CD4-positive, alpha-beta memory T cell (primary cell): ENCODE measurements at regions not wholly inside any gene's neighbourhood (a gene's known extent, or its start where the extent isn't known, plus 50 kb on each side); places are given as distances from the start of the nearest gene placed in this dataset.

ENCODE experiments used
- CTCF ChIA-PET: fragments of 350-600 bp; sonication (Branson Sonifier 250); formaldehyde crosslinking; loops from one replicate; lab custom pipeline; 2021; ENCODE audit warnings: inconsistent platforms; ENCODE audit not compliant: partially characterized antibody; lab: Charles Lee
- POLR2A ChIA-PET: fragments of 350-600 bp; sonication (Branson Sonifier 250); formaldehyde crosslinking; loops from one replicate; lab custom pipeline; 2021; ENCODE audit not compliant: partially characterized antibody; lab: Charles Lee
- DNase-seq, 5 donors: peaks; one replicate each; pipeline versions ENCODE4 v3.0.0 to v3.0.0-alpha.2; 2020 to 2022; ENCODE audit warnings: mixed read lengths in 1 of 5
- H3K27ac ChIP-seq: one replicate; pipeline ENCODE4 v1.7.0; 2013; ENCODE audit warnings: low read depth, low read length
- H3K27me3 ChIP-seq: 2 replicates; pipeline ENCODE4 v1.7.0; 2013; ENCODE audit warnings: mild to moderate bottlenecking, low read length, moderate library complexity; ENCODE audit not compliant: insufficient read depth
- H3K36me3 ChIP-seq: 2 replicates; pipeline ENCODE4 v1.7.0; 2013; ENCODE audit warnings: mild to moderate bottlenecking, low read length, moderate library complexity; ENCODE audit not compliant: insufficient read depth
- H3K4me1 ChIP-seq: 2 replicates; pipeline ENCODE4 v1.7.0; 2013; ENCODE audit warnings: mild to moderate bottlenecking, low read length, moderate library complexity; ENCODE audit not compliant: insufficient read depth
- H3K4me3 ChIP-seq, 2 donors: one replicate each; pipeline ENCODE4 v1.7.0; 2013; ENCODE audit warnings: low read length in 2 of 2, mild to moderate bottlenecking in 1 of 2
- H3K9me3 ChIP-seq, 2 donors: one replicate each; pipeline ENCODE4 v1.7.0; 2013; ENCODE audit warnings: low read length in 2 of 2, control low read depth in 1 of 2; ENCODE audit not compliant: control insufficient read depth in 1 of 2
- H3K27ac Mint-ChIP-seq, 7 donors: one replicate each; pipeline ENCODE4 v1.8.0; 2020 to 2021; ENCODE audit warnings: mixed read lengths in 7 of 7, mild to moderate bottlenecking in 6 of 7, inconsistent platforms in 3 of 7, moderate library complexity in 3 of 7
- H3K27me3 Mint-ChIP-seq, 2 donors: one replicate each; pipeline ENCODE4 v1.8.0; 2020 to 2021; ENCODE audit warnings: mixed read lengths in 2 of 2
- H3K36me3 Mint-ChIP-seq, 2 donors: one replicate each; pipeline ENCODE4 v1.8.0; 2020 to 2021; ENCODE audit warnings: mixed read lengths in 2 of 2, inconsistent platforms in 1 of 2, mild to moderate bottlenecking in 1 of 2
- H3K4me1 Mint-ChIP-seq, 4 donors: one replicate each; pipeline ENCODE4 v1.8.0; 2020 to 2021; ENCODE audit warnings: mixed read lengths in 4 of 4, mild to moderate bottlenecking in 1 of 4
- H3K4me3 Mint-ChIP-seq, 8 donors: one replicate each; pipeline ENCODE4 v1.8.0; 2020 to 2021; ENCODE audit warnings: mixed read lengths in 8 of 8, mild to moderate bottlenecking in 7 of 8, moderate library complexity in 6 of 8, inconsistent platforms in 3 of 8
- H3K9me3 Mint-ChIP-seq, 8 donors: one replicate each; pipeline ENCODE4 v1.8.0; 2020 to 2021; ENCODE audit warnings: mixed read lengths in 8 of 8, mild to moderate bottlenecking in 5 of 8, inconsistent platforms in 3 of 8, moderate library complexity in 1 of 8
- intact Hi-C: fragments of 100-400 bp; cut with micrococcal nuclease; formaldehyde crosslinking; loops from one replicate; pipeline ENCODE4 v1.15.1; 2023

GRCh38 chr12:4027412-4027811, 154.2 kb upstream of the PARP11 start:
- Histone ChIP-seq H3K4me3 (peak overlapping the region in 1 of 2 donors; percentile 48), H3K27me3 (no peaks in the 10 kb centered on the region), H3K36me3 (no peaks in the 10 kb centered on the region), H3K4me1 (peaks cover 34% of the 10 kb centered on the region), H3K9me3 (no peaks in the 10 kb centered on the region), H3K27ac (peak overlapping the region; percentile 27)
- no peaks in the 10 kb centered on the region for H3K36me3 Mint-ChIP-seq
- POLR2A ChIA-PET = interaction anchor here (0.8 to 1.9 kb wide), 5 partner anchors 27 to 244 kb away, joined by 3 to 5 read pairs (median 4); no protein-coding TSS in a partner anchor
- H3K27me3 Mint-ChIP-seq = no peaks in the 10 kb centered on the region
- CTCF ChIA-PET = interaction anchor here (0.8 to 5.7 kb wide), 8 partner anchors 11 to 250 kb away, joined by 3 to 29 read pairs (median 4); no protein-coding TSS in a partner anchor
- no peaks in the 10 kb centered on the region for H3K9me3 Mint-ChIP-seq
- intact Hi-C loops = no loop called here
- H3K4me1 Mint-ChIP-seq = peaks cover 31 to 53% (median 40%) of the 10 kb centered on the region in 4 donors
- H3K4me3 Mint-ChIP-seq = peak overlapping the region; percentile 73 to 91 (median 80)
- H3K27ac Mint-ChIP-seq = peak overlapping the region; percentile 71 to 92 (median 88)
- peak; percentile 59 to 81 (median 66) for DNase-seq

GRCh38 chr12:4026517-4026916, 153.3 kb upstream of the PARP11 start:
- Mint-ChIP-seq H3K4me1 (peaks cover 27 to 49% (median 37%) of the 10 kb centered on the region in 4 donors), H3K27me3 (no peaks in the 10 kb centered on the region), H3K4me3 (peak overlapping the region in 3 of 8 donors; percentile 21 to 41 (median 33)), H3K9me3 (no peaks in the 10 kb centered on the region), H3K36me3 (no peaks in the 10 kb centered on the region), H3K27ac (peak overlapping the region in 3 of 7 donors; percentile 18 to 35 (median 22))
- ChIA-PET POLR2A (interaction anchor here (0.7 to 1.9 kb wide), 3 partner anchors 26 to 245 kb away, joined by 3 to 4 read pairs (median 3); no protein-coding TSS in a partner anchor), CTCF (interaction anchor here (0.7 to 5.7 kb wide), 8 partner anchors 12 to 251 kb away, joined by 3 to 29 read pairs (median 4); no protein-coding TSS in a partner anchor)
- no peak overlapping the region for H3K27ac ChIP-seq
- no peaks in the 10 kb centered on the region for H3K9me3 ChIP-seq
- H3K27me3 ChIP-seq = no peaks in the 10 kb centered on the region
- H3K4me3 ChIP-seq = no peak overlapping the region
- peaks cover 28% of the 10 kb centered on the region for H3K4me1 ChIP-seq
- DNase-seq = no peak
- intact Hi-C loops = no loop called here
- H3K36me3 ChIP-seq = no peaks in the 10 kb centered on the region

GRCh38 chr12:4026020-4026358, 152.8 kb upstream of the PARP11 start:
- no peak overlapping the region for H3K27ac ChIP-seq
- POLR2A ChIA-PET = interaction anchor here (0.9 kb wide), 1 partner anchor 37 kb away, joined by 3 read pairs; no protein-coding TSS in a partner anchor
- intact Hi-C loops = no loop called here
- H3K4me3 Mint-ChIP-seq = peak overlapping the region in 1 of 8 donors; percentile 41
- H3K36me3 ChIP-seq = no peaks in the 10 kb centered on the region
- H3K9me3 Mint-ChIP-seq = no peaks in the 10 kb centered on the region
- no peaks in the 10 kb centered on the region for H3K36me3 Mint-ChIP-seq
- no peak overlapping the region for H3K4me3 ChIP-seq
- peaks cover 27 to 48% (median 37%) of the 10 kb centered on the region in 4 donors for H3K4me1 Mint-ChIP-seq
- H3K27me3 ChIP-seq = no peaks in the 10 kb centered on the region
- no peaks in the 10 kb centered on the region for H3K27me3 Mint-ChIP-seq
- CTCF ChIA-PET = interaction anchor here (0.9 to 2.5 kb wide), 3 partner anchors 62 to 141 kb away, joined by 3 to 8 read pairs (median 3); no protein-coding TSS in a partner anchor
- peak overlapping the region in 3 of 7 donors; percentile 22 to 29 (median 24) for H3K27ac Mint-ChIP-seq
- peaks cover 26% of the 10 kb centered on the region for H3K4me1 ChIP-seq
- DNase-seq = no peak
- H3K9me3 ChIP-seq = no peaks in the 10 kb centered on the region

- Mint-ChIP-seq H3K4me3 (peak overlapping the region in 3 of 8 donors; percentile 29 to 77 (median 44)), H3K4me1 (peaks cover 23 to 43% (median 33%) of the 10 kb centered on the region in 4 donors), H3K27me3 (no peaks in the 10 kb centered on the region), H3K27ac (peak overlapping the region in 1 of 7 donors; percentile 2), H3K9me3 (no peaks in the 10 kb centered on the region), H3K36me3 (no peaks in the 10 kb centered on the region)
- Histone ChIP-seq H3K27ac (no peak overlapping the region), H3K4me3 (no peak overlapping the region), H3K4me1 (peaks cover 21% of the 10 kb centered on the region), H3K36me3 (no peaks in the 10 kb centered on the region), H3K9me3 (no peaks in the 10 kb centered on the region), H3K27me3 (no peaks in the 10 kb centered on the region)
- intact Hi-C loops = no loop called here
- ChIA-PET POLR2A (interaction anchor here (0.9 kb wide), 1 partner anchor 37 kb away, joined by 3 read pairs; no protein-coding TSS in a partner anchor), CTCF (interaction anchor here (0.9 kb wide), 1 partner anchor 140 kb away, joined by 3 read pairs; no protein-coding TSS in a partner anchor)
- DNase-seq = no peak
These were observed 152.2 kb upstream of the PARP11 start for GRCh38 chr12:4025181-4026019.

- Mint-ChIP-seq H3K4me3 (no peak overlapping the region), H3K27me3 (no peaks in the 10 kb centered on the region), H3K27ac (no peak overlapping the region), H3K9me3 (no peaks in the 10 kb centered on the region), H3K36me3 (no peaks in the 10 kb centered on the region), H3K4me1 (peaks cover 20 to 36% (median 28%) of the 10 kb centered on the region in 4 donors)
- ChIA-PET POLR2A (no interaction called here), CTCF (no interaction called here)
- H3K9me3 ChIP-seq = no peaks in the 10 kb centered on the region
- H3K4me1 ChIP-seq = peaks cover 20% of the 10 kb centered on the region
- H3K4me3 ChIP-seq = no peak overlapping the region
- intact Hi-C loops = no loop called here
- H3K27me3 ChIP-seq = no peaks in the 10 kb centered on the region
- no peak for DNase-seq
- H3K36me3 ChIP-seq = no peaks in the 10 kb centered on the region
- no peak overlapping the region for H3K27ac ChIP-seq
These were observed 151.5 kb upstream of the PARP11 start for GRCh38 chr12:4024701-4025100.

GRCh38 chr12:4015225-4016091, 142.3 kb upstream of the PARP11 start:
- H3K27me3 ChIP-seq = no peaks in the 10 kb centered on the region
- H3K27ac ChIP-seq = no peak overlapping the region
- Mint-ChIP-seq H3K36me3 (no peaks in the 10 kb centered on the region), H3K27me3 (peaks cover 0 to 3% of the 10 kb centered on the region in 2 donors), H3K4me1 (no peaks in the 10 kb centered on the region), H3K9me3 (no peaks in the 10 kb centered on the region), H3K4me3 (no peak overlapping the region), H3K27ac (no peak overlapping the region)
- DNase-seq = no peak
- H3K36me3 ChIP-seq = no peaks in the 10 kb centered on the region
- H3K9me3 ChIP-seq = no peaks in the 10 kb centered on the region
- ChIA-PET CTCF (no interaction called here), POLR2A (no interaction called here)
- intact Hi-C loops = no loop called here
- no peak overlapping the region for H3K4me3 ChIP-seq
- H3K4me1 ChIP-seq = no peaks in the 10 kb centered on the region
